Upper lobe of left lung (tissue), 6 donors: ENCODE measurements at regions not wholly inside any gene's neighbourhood (a gene's known extent, or its start where the extent isn't known, plus 50 kb on each side); places are given as distances from the start of the nearest gene placed in this dataset.

Experiments used
- ATAC-seq, 2 donors: fragments of 200-7000 bp; cut with Tn5 transposase; one replicate each; pipeline ENCODE4 v1.9.1; 2022; ENCODE audit warnings: mild to moderate bottlenecking in 2 of 2, moderate library complexity in 2 of 2; ENCODE audit not compliant: low FRiP score in 2 of 2
- DNase-seq, 2 donors: peaks; one replicate each; pipeline ENCODE4 v3.0.0-alpha.2; 2019 to 2020
- H3K27ac ChIP-seq, 4 donors: fragments of 200-600 bp; sonication (generic); one replicate each; pipeline ENCODE4 v1.5.1; 2016 to 2019
- H3K27me3 ChIP-seq, 4 donors: fragments of 200-600 bp; sonication (generic); one replicate each; pipeline ENCODE4 v1.5.1; 2017 to 2019
- H3K36me3 ChIP-seq, 4 donors: fragments of 200-600 bp; sonication (generic); one replicate each; pipeline ENCODE4 v1.5.1; 2016 to 2019
- H3K4me1 ChIP-seq, 4 donors: fragments of 200-600 bp; sonication (generic); one replicate each; pipeline ENCODE4 v1.5.1; 2018 to 2019
- H3K4me3 ChIP-seq, 4 donors: fragments of 200-600 bp; sonication (generic); one replicate each; pipeline ENCODE4 v1.5.1; 2017 to 2019; ENCODE audit warnings: mild to moderate bottlenecking in 2 of 4, moderate library complexity in 1 of 4
- H3K9me3 ChIP-seq, 4 donors: fragments of 200-600 bp; sonication (generic); one replicate each; pipeline ENCODE4 v1.5.1; 2018 to 2019
- CTCF ChIP-seq, 6 experiments: fragments of 450-650 bp in 4 of 6; fragments of 200-600 bp in 2 of 6; sonication (generic) in 2 of 6; IDR thresholded peaks; one replicate each; pipeline ENCODE4 v1.5.1; 2016 to 2019; ENCODE audit warnings: antibody characterized with exemption in 6 of 6
- EP300 ChIP-seq, 4 donors: sonication (generic); formaldehyde crosslinking; IDR thresholded peaks; one replicate each; pipeline ENCODE4 v1.5.1; 2017; ENCODE audit warnings: antibody characterized with exemption in 4 of 4, control low read depth in 2 of 4
- POLR2A ChIP-seq, 4 donors: fragments of 450-650 bp; IDR thresholded peaks; one replicate each; pipeline ENCODE4 v1.5.1; 2016 to 2017; ENCODE audit warnings: antibody characterized with exemption in 4 of 4, mild to moderate bottlenecking in 2 of 4
- POLR2AphosphoS5 ChIP-seq, 2 donors: sonication (generic); formaldehyde crosslinking; IDR thresholded peaks; one replicate each; pipeline ENCODE4 v1.5.1; 2017; ENCODE audit warnings: antibody characterized with exemption in 2 of 2
- WGBS, 2 donors: methylation state at CpG; one replicate each; pipeline ENCODE4 v1.1.5; 2017 to 2018; 5-methylcytosine and 5-hydroxymethylcytosine counted together
- donor health status: DM: no; HTN: no; CAD: no; lungs with moderate emphysema.
- donor health status: DM: no; HTN: yes; CAD: no; lungs with severe emphysema.

- no peak for TF ChIP-seq CTCF (IDR thresholded peaks at IDR 0.05)
- no peak for TF ChIP-seq POLR2A (IDR thresholded peaks at IDR 0.05)
- TF ChIP-seq POLR2AphosphoS5 (IDR thresholded peaks at IDR 0.05): no peak
- TF ChIP-seq EP300 (IDR thresholded peaks at IDR 0.05): no peak
- no peak overlapping the region for H3K4me3 ChIP-seq
- no peaks in the 10 kb centered on the region for H3K27me3 ChIP-seq
- DNase-seq: no peak
- 77 to 83% methylated on average over 1 of the region's 1 CpG for WGBS, 2 donors
- H3K27ac ChIP-seq: no peak overlapping the region
- no peak for ATAC-seq
- H3K4me1 ChIP-seq: no peaks in the 10 kb centered on the region
- H3K36me3 ChIP-seq: no peaks in the 10 kb centered on the region
- no peaks in the 10 kb centered on the region for H3K9me3 ChIP-seq
Observed at GRCh38 chr5:144918371-144918770, 747.7 kb downstream of the KCTD16 start.

GRCh38 chr5:144915452-144915851, 744.8 kb downstream of the KCTD16 start:
- H3K36me3 ChIP-seq: no peaks in the 10 kb centered on the region
- no peak for TF ChIP-seq EP300 (IDR thresholded peaks at IDR 0.05)
- TF ChIP-seq POLR2A (IDR thresholded peaks at IDR 0.05): no peak
- TF ChIP-seq POLR2AphosphoS5 (IDR thresholded peaks at IDR 0.05): no peak
- TF ChIP-seq CTCF (IDR thresholded peaks at IDR 0.05): no peak
- no peak for ATAC-seq

GRCh38 chr5:144913661-144914060, 743.0 kb downstream of the KCTD16 start:
- Histone ChIP-seq H3K4me3 (no peak overlapping the region), H3K27ac (no peak overlapping the region), H3K4me1 (no peaks in the 10 kb centered on the region), H3K36me3 (no peaks in the 10 kb centered on the region), H3K27me3 (no peaks in the 10 kb centered on the region), H3K9me3 (no peaks in the 10 kb centered on the region)
- TF ChIP-seq POLR2A (IDR thresholded peaks at IDR 0.05) (no peak), EP300 (IDR thresholded peaks at IDR 0.05) (no peak), POLR2AphosphoS5 (IDR thresholded peaks at IDR 0.05) (no peak), CTCF (IDR thresholded peaks at IDR 0.05) (no peak)
- WGBS, 2 donors: 49 to 56% methylated on average over 2 of the region's 2 CpGs
- DNase-seq: no peak
- ATAC-seq: no peak

More at GRCh38 chr5:144915452-144915851, 744.8 kb downstream of the KCTD16 start:
- no peaks in the 10 kb centered on the region for H3K9me3 ChIP-seq
- no peak overlapping the region for H3K27ac ChIP-seq
- no peak overlapping the region for H3K4me3 ChIP-seq
- H3K4me1 ChIP-seq: no peaks in the 10 kb centered on the region
- H3K27me3 ChIP-seq: no peaks in the 10 kb centered on the region
- no peak for DNase-seq

- no peak for ATAC-seq
- no peak for DNase-seq
- H3K4me1 ChIP-seq: no peaks in the 10 kb centered on the region
- no peak overlapping the region for H3K27ac ChIP-seq
- no peak for TF ChIP-seq POLR2AphosphoS5 (IDR thresholded peaks at IDR 0.05)
- TF ChIP-seq POLR2A (IDR thresholded peaks at IDR 0.05): no peak
- no peak for TF ChIP-seq CTCF (IDR thresholded peaks at IDR 0.05)
- TF ChIP-seq EP300 (IDR thresholded peaks at IDR 0.05): no peak
- no peaks in the 10 kb centered on the region for H3K27me3 ChIP-seq
- H3K4me3 ChIP-seq: no peak overlapping the region
- WGBS, 2 donors: 75% methylated on average over 2 of the region's 2 CpGs
- no peaks in the 10 kb centered on the region for H3K36me3 ChIP-seq
- no peaks in the 10 kb centered on the region for H3K9me3 ChIP-seq
Observed at GRCh38 chr5:144896473-144896872, 725.8 kb downstream of the KCTD16 start.

- Histone ChIP-seq H3K36me3 (no peaks in the 10 kb centered on the region), H3K4me3 (no peak overlapping the region), H3K27ac (no peak overlapping the region), H3K27me3 (no peaks in the 10 kb centered on the region), H3K9me3 (peaks cover 0 to 5% (median 0%) of the 10 kb centered on the region in 4 donors), H3K4me1 (no peaks in the 10 kb centered on the region)
- WGBS, 2 donors: 76 to 84% methylated on average over 1 of the region's 1 CpG
- ATAC-seq (no peak), DNase-seq (no peak)
- TF ChIP-seq POLR2AphosphoS5 (IDR thresholded peaks at IDR 0.05): no peak
- TF ChIP-seq POLR2A (IDR thresholded peaks at IDR 0.05): no peak
Observed at GRCh38 chr5:144886668-144887067, 716.0 kb downstream of the KCTD16 start.
